Putamen (tissue), 1 donor: ENCODE measurements at regions not wholly inside any gene's neighbourhood (a gene's known extent, or its start where the extent isn't known, plus 50 kb on each side); places are given as distances from the start of the nearest gene placed in this dataset.
A peak's percentile ranks its signal among the peaks of the same experiment; 100 is the strongest.

Source experiments
- DNase-seq: peaks from one replicate; pipeline ENCODE4 v3.0.0-alpha.2; 2016; ENCODE audit warnings: low spot score

- DNase-seq: no peak
Observed at GRCh38 chr12:89920866-89921265, 212.2 kb upstream of the ATP2B1 start.

- no peak for DNase-seq
Observed at GRCh38 chr12:89919241-89919906, 210.7 kb upstream of the ATP2B1 start.

- no peak for DNase-seq
Observed at GRCh38 chr12:89918172-89918846, 209.7 kb upstream of the ATP2B1 start.

- no peak for DNase-seq
Observed at GRCh38 chr12:89909753-89910152, 201.1 kb upstream of the ATP2B1 start.

GRCh38 chr12:89907659-89908058 is 199.0 kb upstream of the ATP2B1 start:
- no peak for DNase-seq

- no peak for DNase-seq
Observed at GRCh38 chr12:89906824-89907223, 198.2 kb upstream of the ATP2B1 start.

GRCh38 chr12:89906178-89906577 is 197.5 kb upstream of the ATP2B1 start:
- no peak for DNase-seq

- no peak for DNase-seq
Observed at GRCh38 chr12:89901906-89902642, 193.4 kb upstream of the ATP2B1 start.

- DNase-seq: no peak
Observed at GRCh38 chr12:89901319-89901718, 192.7 kb upstream of the ATP2B1 start.

- DNase-seq: no peak
Observed at GRCh38 chr12:89899651-89900050, 191.0 kb upstream of the ATP2B1 start.

GRCh38 chr12:89895591-89895990 is 187.0 kb upstream of the ATP2B1 start:
- DNase-seq: no peak

- DNase-seq: no peak
Observed at GRCh38 chr12:89895101-89895500, 186.5 kb upstream of the ATP2B1 start.

- DNase-seq: peak; percentile 21
Observed at GRCh38 chr12:89893972-89894706, 185.5 kb upstream of the ATP2B1 start.

- no peak for DNase-seq
Observed at GRCh38 chr12:89892436-89892835, 183.8 kb upstream of the ATP2B1 start.

GRCh38 chr12:89891933-89892332 is 183.3 kb upstream of the ATP2B1 start:
- no peak for DNase-seq

- DNase-seq: no peak
Observed at GRCh38 chr12:89890161-89890560, 181.5 kb upstream of the ATP2B1 start.

GRCh38 chr12:89889062-89889461 is 180.4 kb upstream of the ATP2B1 start:
- no peak for DNase-seq

GRCh38 chr12:89884952-89885351 is 176.3 kb upstream of the ATP2B1 start:
- DNase-seq: no peak

GRCh38 chr12:89884416-89884898 is 175.8 kb upstream of the ATP2B1 start:
- no peak for DNase-seq

GRCh38 chr12:89883630-89884389 is 175.2 kb upstream of the ATP2B1 start:
- no peak for DNase-seq

GRCh38 chr12:89882792-89883191 is 174.2 kb upstream of the ATP2B1 start:
- DNase-seq: no peak

GRCh38 chr12:89882050-89882449 is 173.4 kb upstream of the ATP2B1 start:
- no peak for DNase-seq
